GM21723 (cell line): ENCODE measurements at regions not wholly inside any gene's neighbourhood (a gene's known extent, or its start where the extent isn't known, plus 50 kb on each side); places are given as distances from the start of the nearest gene placed in this dataset.

Experiments
- ATAC-seq: cut with Tn5 transposase; IDR thresholded peaks from one replicate; pipeline ENCODE4 v1.9.1; 2021; ENCODE audit warnings: mild to moderate bottlenecking, moderate library complexity; ENCODE audit not compliant: unreplicated experiment

DNA sequence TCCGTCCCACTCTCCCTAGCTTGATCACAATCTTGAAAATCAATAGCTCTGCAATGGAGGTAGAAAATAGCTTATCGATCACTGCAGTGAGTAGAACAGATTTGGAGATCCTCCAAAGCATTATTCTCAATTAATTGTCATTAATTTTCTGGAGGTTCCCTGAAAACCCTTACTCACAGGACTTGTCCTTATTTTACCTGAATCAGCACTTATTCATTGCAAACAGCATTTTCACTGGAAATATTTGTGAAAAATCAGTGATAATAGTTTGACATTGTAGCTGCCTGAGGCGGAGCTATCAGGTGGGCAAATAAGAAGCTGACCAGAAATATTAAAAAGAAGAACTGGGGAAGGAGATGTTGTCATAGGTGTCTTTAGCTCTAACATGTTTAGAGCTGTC lies 294.6 kb upstream of the ZSWIM2 start:
- no peak for ATAC-seq

DNA sequence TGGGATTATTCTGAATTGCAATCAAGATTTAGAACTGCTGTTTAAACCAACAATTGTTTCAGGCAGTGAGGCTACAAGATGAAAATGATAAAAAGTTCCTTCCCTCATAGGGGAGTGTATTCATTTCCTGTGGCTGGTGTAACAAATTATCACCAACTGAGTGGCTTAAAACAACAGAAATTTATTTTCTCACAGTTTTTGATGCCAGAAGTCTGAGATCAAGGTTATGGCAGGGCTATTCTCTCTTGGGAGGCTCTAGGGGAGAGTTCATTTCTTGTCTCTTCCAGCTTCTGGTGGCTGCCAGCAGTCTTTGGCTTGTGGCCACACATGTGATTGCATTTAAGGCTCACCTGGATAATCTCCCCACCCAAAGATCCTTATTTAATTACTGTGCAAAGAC lies 290.5 kb upstream of the ZSWIM2 start:
- no peak for ATAC-seq

DNA sequence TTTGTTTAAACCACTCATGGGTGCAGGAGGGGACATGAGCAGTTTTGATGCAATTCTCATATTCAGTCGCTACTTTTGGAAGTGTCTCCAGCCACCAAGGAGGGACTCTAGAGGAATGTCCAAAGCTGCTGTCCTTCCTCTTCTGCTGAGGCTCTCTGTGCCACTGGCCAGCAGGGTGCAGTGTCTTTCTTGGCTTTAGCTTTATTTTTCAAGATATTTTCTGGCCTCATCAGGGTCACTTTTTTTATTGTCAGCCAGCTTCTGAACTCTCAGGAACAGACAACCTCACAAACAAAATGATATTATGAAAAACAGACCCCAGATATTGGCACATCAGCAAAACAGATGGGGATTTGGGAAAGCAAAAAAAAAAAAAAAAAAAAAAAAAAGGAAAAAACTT lies 289.3 kb upstream of the ZSWIM2 start:
- peak; percentile 66 for ATAC-seq

DNA sequence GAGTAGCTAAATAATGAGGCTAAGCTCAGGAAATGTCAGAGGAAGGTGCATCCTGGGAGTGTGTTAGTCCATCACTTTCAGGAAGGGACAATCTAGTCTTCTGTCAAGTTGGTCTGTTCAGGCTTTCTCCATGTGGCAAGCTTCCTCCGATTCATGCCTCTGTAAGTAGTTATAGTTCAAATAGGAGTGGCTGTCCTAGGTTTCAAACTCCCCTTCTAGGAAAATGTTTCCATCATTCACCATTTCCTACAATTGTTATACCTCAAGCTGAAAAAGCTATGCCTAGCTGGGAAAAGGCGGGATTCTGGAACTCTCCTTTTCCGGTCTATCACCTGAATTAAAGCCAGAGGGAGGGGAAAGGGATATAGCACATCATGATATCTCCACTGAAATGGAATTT lies 287.7 kb upstream of the ZSWIM2 start:
- ATAC-seq, result no peak

DNA sequence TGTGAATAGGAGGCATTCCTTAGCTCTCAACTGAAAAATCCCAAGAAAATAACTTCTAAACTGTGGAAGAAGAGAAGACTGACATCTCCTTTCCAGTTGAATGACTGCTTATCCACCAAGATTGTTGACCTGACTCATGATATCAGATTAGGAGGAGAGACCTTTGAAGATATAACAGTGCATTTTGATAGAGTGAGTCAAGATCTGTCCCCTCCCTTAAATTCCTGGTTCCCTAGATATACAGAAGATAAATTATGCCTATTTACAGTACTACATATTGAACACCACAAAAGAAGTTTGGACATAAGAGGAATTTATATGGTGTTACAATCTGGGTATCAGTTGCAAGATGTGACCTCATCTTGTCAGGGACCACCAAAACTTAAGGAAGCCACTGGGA lies 285.3 kb upstream of the ZSWIM2 start:
- ATAC-seq, result no peak

DNA sequence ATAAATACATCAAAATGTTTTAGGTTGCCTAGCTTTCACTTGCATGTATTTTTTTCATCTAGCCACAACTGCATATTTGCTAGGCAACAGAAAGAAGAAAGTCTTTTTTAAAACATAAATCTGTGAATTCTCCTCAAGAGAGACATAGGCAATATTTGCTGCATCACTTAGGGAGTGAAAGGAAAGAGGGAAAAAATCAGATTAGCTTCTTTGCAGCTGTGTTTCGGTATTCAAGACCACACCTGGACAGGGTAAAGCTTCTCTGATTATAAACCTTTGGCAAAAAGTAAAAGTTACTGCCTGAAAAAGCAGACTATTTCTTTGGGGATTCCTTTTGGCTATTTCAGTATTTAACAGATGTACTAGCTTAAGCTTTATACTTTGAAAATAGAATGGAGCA lies 280.9 kb upstream of the ZSWIM2 start:
- ATAC-seq, result no peak

DNA sequence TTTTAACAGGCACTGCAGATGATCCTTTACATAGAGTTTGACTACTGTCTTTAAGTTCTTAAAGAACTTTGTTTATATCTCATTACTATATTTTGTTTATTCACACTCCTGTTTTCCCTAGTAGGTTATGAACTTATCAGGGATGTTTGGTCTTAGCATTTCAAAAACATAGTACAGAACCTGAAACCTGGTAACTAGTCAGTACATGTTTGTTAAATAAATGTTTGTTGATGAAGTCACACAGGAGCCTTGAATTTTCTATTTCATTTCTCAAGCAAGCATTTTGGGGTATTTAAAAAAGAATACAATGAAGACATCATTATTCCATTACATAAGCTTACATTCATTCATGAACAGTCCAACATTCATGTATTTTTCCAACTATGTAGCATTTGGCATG lies 280.3 kb upstream of the ZSWIM2 start:
- ATAC-seq, result no peak

DNA sequence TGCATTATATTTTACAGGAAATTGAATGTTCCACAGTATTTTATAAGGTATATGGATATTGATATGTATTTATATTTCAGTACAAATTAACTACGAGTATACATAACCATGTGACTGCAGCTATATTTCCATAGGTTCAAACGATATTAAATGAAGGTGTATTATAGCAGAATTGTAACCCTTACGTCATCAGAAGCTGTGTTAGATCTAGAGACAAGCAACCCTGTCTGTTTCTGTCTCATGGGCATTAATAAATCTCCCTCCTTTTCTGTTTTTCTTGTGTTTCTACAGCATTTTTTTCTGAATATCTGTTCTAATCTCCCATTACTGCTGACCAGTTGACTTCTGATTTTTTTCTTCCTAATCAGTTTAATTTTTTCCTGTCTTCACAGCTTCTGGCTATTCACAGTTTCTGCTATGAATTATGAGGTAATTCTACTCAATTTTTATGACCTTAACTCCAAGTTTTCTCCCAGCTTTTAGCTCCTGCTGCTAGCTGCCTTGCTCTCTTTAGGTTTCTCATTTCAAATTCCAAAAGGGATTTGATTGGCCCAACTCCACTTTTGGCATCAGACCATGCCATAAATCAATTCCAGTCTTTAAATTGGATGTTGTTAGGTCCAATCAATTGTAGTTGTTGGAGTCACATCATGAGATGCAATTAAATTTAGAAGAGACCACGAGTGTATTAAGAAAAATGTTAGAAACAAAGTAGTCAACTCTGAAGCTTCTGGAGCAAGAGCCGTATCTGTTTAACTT lies 277.5 kb upstream of the ZSWIM2 start:
- ATAC-seq, result no peak

DNA sequence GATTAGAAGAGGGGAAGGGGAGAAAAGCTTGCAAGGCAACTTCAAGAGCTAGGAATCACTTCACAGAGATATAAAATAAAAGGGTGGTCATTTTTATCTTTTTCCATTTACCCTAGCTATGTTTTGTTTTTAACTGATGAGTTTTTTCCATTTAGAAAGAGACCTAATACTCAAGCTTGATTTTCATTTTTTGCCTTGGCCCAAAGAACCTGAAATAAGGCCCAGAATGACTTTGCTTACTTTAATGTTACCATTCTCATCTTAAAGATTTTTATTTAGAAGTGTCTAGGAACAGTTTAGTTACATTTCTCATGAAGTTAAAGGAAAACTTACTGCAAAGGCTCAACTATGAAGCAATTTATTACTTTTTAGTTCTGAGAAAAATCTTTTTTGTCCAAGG lies 276.3 kb upstream of the ZSWIM2 start:
- no peak for ATAC-seq

DNA sequence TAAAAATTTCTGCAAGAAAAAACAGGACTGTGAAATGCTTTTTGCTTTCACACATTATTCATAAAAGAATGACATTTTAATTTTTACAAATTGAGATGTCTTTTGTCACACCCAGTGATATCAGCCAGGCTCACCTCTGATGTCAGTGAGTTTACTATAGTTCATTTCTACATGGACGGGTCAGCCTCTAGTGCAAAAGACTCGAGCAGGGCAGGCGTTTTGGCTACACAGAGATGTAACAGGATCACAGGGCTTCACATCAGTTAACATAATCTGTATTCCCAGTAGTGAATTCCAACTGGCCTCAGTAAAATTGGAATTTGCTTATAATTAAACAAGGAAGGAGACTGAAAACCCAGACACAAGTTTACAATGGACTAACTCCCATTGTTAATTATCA lies 275.6 kb upstream of the ZSWIM2 start:
- ATAC-seq, result no peak

DNA sequence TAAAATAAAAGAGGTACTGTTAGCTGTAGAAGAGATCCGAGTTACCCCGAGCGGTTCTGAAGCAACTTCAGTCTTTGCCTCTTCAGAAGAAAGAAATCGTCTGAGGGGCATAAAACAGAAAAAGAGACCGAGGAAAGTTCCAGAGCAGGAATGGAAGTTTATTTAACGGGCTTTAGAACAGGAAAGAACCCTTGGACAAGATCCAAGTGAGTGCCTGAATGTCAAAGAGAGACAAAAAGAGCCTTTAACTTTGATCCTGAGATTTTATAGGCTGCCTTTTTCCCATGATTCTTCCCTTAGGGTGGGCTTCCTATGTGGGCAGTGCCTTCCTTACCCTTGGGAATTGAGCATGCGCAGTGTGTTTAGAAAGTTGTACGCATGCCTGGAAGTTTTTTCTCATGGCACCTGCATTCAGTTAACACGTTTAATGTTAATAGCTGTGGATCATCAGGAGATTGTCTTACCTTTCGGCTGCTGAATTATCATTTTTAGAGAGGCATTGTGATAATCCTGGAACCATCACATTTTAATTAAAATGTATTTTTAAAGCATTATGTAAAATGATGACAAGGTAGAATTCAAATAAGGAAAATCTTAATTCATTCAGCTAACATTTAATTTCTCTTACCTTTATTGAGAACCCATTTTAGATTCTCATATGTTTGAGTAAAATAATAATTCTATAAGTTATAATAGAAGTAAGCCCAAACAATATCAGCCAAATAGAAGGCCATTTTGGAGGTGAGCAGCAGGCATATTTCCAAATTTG lies 269.5 kb upstream of the ZSWIM2 start:
- ATAC-seq, result no peak

DNA sequence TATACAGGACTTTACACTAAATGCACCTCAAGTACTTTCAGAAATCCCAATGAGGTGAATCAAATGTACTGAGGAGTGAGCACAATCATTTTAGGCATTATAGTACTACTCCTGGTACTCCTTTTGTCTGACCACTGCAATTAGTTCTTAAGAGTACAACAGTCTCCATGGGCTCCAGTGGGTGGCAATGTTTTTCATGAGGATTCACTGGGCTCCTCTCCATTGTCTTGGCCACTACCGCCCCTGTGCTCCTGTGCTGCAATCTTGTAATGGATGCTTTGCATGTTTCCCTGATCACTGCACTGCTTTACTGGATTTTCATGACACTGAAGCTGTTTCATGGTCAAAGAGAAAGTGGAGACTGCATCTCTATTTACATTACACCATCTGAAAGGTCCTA lies 268.5 kb upstream of the ZSWIM2 start:
- no peak for ATAC-seq

DNA sequence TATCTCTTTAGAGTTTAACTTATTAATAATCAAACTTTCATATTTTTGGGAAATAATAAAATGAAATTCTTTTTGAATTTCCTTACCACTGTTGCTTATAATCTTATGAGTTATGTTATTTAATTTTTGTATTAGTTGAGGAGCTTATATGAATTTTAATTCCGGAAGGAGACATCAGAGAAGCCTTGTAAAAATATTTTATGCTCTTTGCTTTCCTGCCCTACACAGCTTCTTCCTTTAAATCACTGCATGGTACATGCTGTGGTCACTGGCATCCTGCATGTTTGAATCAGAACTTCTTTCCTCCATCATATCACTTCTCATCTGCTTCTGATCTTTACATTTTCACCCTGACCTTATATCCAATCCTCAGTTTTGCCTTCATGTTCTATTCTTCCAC lies 266.7 kb upstream of the ZSWIM2 start:
- no peak for ATAC-seq

DNA sequence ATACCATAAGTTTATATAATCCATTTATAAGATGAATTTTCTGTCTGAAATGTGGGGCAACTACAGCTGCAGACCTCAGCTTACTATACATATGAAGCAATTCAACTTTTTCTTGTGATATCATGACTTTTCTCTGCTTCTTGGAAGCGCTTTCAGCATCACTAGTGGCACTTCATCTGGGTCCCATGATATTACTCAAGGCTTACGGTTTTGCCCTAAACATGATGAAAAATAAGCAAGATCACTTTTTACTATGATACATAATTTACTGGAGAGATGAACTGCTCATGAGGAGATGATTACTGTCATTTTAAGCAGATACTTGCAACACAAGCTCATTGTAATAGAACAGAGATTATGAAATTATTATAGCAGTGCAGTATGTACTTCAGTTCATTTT lies 258.0 kb upstream of the ZSWIM2 start:
- no peak for ATAC-seq

DNA sequence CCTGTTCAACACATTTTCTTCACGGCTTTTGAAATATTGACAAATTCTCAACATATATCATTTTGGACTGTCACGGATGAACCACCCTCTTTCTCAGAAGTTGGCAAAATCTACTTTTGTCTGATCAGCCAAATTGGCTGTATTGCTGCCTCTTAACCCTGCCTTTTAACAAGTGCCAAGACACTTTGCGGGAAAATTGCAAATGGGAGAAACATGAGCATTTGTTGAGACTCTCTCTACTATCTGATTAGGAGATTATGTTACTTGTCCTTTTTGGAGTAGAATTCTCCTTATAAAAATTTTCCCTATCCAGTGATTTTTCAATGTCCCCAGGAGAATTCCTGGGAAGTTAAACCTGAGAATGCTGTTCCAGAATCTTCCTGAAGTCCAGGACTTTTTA lies 256.2 kb upstream of the ZSWIM2 start:
- ATAC-seq, result no peak

DNA sequence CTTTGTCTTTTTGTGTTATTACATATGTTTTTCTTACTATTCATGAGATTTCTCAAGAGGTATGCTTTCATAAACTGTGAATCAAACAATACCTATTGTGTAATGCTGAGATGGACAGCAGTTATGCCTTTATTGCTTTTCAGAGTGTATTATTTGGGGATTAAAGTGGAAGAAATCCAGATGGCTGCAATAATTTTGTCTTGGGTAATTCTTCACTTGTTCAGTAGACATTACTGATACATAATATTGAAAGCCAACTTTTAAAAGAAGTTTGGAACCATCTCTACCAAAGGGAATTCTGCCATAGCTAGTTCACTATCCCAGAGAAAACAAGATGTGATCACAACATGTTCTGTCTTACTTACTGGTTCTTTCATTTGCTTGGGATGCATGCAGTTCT lies 253.4 kb upstream of the ZSWIM2 start:
- no peak for ATAC-seq

DNA sequence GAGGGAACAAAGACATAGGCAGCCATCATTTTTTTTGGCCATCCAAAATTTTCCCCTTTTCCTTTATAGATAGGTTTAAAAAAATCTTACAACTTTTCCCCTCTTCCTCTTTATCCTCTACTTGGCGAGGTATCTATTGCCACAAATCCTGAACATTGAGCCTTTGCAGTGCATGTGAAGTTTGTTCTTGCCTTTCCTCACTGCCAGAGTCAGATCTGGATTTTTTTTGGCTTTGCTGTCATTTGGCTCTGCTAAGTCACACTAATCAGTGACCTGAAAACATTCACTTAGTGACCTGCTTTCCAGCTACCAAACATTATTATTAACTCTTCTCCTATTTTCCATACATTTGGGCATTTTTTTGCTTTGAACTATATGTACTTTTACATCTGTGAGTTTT lies 249.2 kb upstream of the ZSWIM2 start:
- ATAC-seq, result no peak

DNA sequence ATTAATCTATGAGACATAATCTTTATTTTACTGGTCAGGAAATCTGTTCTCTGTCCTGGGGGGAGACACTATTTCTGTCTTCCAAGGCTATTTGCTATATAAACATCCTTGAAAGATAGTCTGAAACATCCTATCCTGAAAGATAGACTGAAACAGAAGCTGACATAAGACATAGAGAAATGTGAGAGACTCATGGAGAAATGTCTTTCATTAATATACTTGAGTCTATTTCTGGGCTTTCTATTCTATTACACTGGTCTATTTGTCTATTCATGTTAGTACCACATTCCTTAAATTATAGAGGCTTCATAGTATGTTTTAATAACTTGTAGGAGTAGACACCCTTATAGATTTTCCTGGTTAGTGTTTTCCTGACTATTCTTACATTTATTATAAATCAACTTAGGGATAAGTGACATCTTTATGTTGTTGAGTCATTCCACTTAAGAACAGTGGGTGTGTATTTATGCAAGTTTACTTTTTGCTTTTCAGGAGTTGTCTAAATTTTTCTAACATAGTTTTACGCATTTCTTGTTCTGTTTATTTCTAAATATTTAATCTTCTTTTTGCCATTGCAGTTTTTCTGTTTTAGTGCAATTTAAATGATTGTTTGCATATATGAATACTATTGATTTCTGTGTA lies 244.9 kb upstream of the ZSWIM2 start:
- ATAC-seq, result no peak

DNA sequence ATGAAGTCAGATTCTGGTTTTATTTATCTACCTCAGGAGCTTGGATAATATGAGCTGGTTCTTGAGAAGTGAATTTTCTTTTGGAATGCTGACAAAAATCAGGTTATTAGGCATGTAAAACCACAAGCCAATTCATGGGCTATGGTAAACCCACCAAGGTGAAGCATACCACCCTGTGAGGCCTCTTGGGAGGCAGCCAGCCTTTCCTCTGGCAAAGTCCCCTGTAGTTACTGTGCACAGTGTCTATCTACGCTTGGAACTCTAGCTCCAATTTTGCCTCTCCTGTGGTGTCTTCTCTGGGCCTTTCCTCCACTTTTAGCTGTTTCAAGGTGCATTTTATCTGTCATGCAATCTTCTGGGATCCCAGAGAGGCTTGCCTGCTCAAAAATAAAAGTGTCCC lies 242.7 kb upstream of the ZSWIM2 start:
- no peak for ATAC-seq

DNA sequence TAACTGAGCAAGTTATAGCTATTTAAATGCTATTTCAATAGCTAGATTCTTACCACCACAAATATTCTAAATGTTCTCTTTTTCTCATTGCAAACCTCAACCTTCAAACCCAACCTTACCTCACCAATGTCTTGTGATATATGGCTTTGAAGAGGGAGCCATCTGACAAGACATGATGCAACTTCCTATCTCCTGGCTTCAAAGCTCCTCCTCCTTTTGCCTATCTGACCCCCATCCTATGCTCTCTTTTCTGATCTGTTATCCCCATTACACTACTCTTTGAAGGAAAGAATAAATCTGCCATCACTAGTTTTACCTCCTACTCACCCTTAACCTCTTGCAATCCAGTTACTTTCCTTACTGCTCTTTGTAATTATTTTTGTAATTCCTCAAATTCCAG lies 235.6 kb upstream of the ZSWIM2 start:
- ATAC-seq, result no peak

DNA sequence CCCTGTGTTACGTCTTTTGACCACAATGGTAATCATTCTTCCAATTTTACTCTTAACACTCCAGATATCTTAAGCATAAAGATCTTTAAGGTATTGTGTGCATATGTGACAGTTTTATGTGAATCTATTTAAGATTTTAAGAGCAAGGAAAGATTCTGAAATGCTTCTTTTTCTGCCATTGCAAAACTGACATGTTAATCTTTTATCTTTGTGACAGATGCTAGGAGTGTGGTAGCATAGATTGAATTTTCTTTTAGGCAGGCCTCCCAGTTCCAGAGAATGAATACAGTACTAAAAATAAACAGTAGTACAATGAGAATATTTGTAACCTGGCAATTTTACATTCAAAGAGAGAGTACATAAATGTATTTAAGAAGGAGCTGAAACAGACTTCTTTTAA lies 232.5 kb upstream of the ZSWIM2 start:
- ATAC-seq, result no peak

DNA sequence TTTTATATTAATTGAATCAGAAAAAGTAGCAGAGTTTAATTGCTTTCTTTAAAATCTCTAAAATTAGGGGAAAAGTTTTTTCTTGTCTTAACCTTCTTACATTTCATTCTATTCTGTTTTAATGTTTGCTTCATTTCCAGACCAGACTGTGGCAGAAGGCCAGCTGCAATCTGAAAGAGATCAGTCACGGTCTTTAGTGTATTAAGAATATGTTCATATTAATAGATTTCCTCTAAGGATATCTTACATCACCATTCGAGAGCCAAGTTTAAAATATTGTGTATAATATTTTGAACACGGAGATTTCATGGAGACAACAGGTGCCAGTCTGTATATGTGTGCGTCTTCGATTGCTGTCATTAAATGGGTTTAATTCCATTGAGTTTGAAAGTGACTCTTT lies 230.9 kb upstream of the ZSWIM2 start:
- ATAC-seq, result no peak
